Esophagus muscularis mucosa (tissue), 3 donors: ENCODE measurements at regions not wholly inside any gene's neighbourhood (a gene's known extent, or its start where the extent isn't known, plus 50 kb on each side); places are given as distances from the start of the nearest gene placed in this dataset.

Experiments used
- CTCF ChIP-seq, 3 experiments: fragments of 200-600 bp in 2 of 3; fragments of 450-650 bp in 1 of 3; sonication (generic) in 2 of 3; IDR thresholded peaks; one replicate each; pipeline ENCODE4 v1.5.1; 2017 to 2019; ENCODE audit warnings: antibody characterized with exemption in 3 of 3, mild to moderate bottlenecking in 2 of 3, moderate library complexity in 1 of 3
- POLR2A ChIP-seq: fragments of 450-650 bp; IDR thresholded peaks from one replicate; pipeline ENCODE4 v1.6.1; 2017; ENCODE audit warnings: antibody characterized with exemption, moderate library complexity, mild to moderate bottlenecking, low read depth

DNA sequence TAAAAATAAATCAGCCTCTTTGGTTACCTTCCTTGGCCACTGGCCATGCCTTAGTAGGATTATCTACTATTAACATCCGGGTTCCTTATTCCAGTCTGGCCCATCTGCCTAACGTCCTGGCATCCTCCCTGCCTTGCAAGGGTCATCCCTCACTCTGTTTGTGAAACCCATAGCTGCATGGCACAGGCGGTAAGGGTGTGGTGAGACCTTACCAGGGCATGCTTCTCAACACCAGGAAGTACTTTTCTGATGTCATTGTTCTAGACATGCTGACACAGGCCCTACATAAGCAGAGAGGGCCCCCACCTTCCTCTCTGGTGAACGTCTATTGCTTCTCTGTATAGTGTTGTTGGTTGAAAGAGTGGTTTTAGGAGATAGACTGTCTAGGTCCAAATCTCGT lies 296.8 kb upstream of the SPRED2 start:
- TF ChIP-seq POLR2A (no peak), CTCF (IDR thresholded peaks at IDR 0.05) (no peak)
